ENCODE measurements at regions not wholly inside any gene's neighbourhood (a gene's known extent, or its start where the extent isn't known, plus 50 kb on each side); places are given as distances from the start of the nearest gene placed in this dataset.

GRCh38 chr2:235131334-235132305 is 179.8 kb downstream of the SH3BP4 start:
- Mint-ChIP-seq H3K4me3 (no peak overlapping the region), H3K4me1 (no peaks in the 10 kb centered on the region), H3K27me3 (peaks cover 17 to 58% (median 36%) of the 10 kb centered on the region in 5 donors), H3K27ac (no peak overlapping the region), H3K36me3 (no peaks in the 10 kb centered on the region), H3K9me3 (no peaks in the 10 kb centered on the region)
- POLR2A ChIA-PET: no interaction called here
- DNase-seq (no peak), ATAC-seq (no peak)

- no peaks in the 10 kb centered on the region for H3K9me3 Mint-ChIP-seq
- no peak overlapping the region for H3K4me3 Mint-ChIP-seq
- DNase-seq (no peak), ATAC-seq (no peak)
- no peaks in the 10 kb centered on the region for H3K4me1 Mint-ChIP-seq
- POLR2A ChIA-PET: no interaction called here
- no peaks in the 10 kb centered on the region for H3K36me3 Mint-ChIP-seq
- no peak overlapping the region for H3K27ac Mint-ChIP-seq
- peaks cover 17 to 59% (median 40%) of the 10 kb centered on the region in 5 donors for H3K27me3 Mint-ChIP-seq
Observed at GRCh38 chr2:235132651-235133050, 180.8 kb downstream of the SH3BP4 start.

- H3K36me3 Mint-ChIP-seq: no peaks in the 10 kb centered on the region
- POLR2A ChIA-PET: no interaction called here
- DNase-seq (no peak), ATAC-seq (no peak)
- H3K9me3 Mint-ChIP-seq: no peaks in the 10 kb centered on the region
- H3K4me3 Mint-ChIP-seq: no peak overlapping the region
- H3K27ac Mint-ChIP-seq: no peak overlapping the region
- no peaks in the 10 kb centered on the region for H3K4me1 Mint-ChIP-seq
- H3K27me3 Mint-ChIP-seq: peaks cover 14 to 59% (median 40%) of the 10 kb centered on the region in 5 donors
Observed at GRCh38 chr2:235133837-235134236, 182.0 kb downstream of the SH3BP4 start.

GRCh38 chr2:235134420-235134819 is 182.6 kb downstream of the SH3BP4 start:
- H3K27me3 Mint-ChIP-seq: peaks cover 14 to 59% (median 40%) of the 10 kb centered on the region in 5 donors

GRCh38 chr2:235135195-235135965 is 183.6 kb downstream of the SH3BP4 start:
- ATAC-seq: no peak
- Mint-ChIP-seq H3K27me3 (peaks cover 14 to 59% (median 43%) of the 10 kb centered on the region in 5 donors), H3K9me3 (no peaks in the 10 kb centered on the region), H3K4me3 (no peak overlapping the region), H3K27ac (no peak overlapping the region), H3K36me3 (no peaks in the 10 kb centered on the region), H3K4me1 (no peaks in the 10 kb centered on the region)
- no peak for DNase-seq
- POLR2A ChIA-PET: no interaction called here

More at GRCh38 chr2:235134420-235134819, 182.6 kb downstream of the SH3BP4 start:
- no peak overlapping the region for H3K27ac Mint-ChIP-seq
- no peak overlapping the region for H3K4me3 Mint-ChIP-seq
- POLR2A ChIA-PET: no interaction called here
- no peak for ATAC-seq
- no peaks in the 10 kb centered on the region for H3K9me3 Mint-ChIP-seq
- no peak for DNase-seq
- H3K36me3 Mint-ChIP-seq: no peaks in the 10 kb centered on the region
- H3K4me1 Mint-ChIP-seq: no peaks in the 10 kb centered on the region

- H3K9me3 Mint-ChIP-seq: no peaks in the 10 kb centered on the region
- H3K27ac Mint-ChIP-seq: no peak overlapping the region
- H3K4me1 Mint-ChIP-seq: no peaks in the 10 kb centered on the region
- peaks cover 10 to 54% (median 43%) of the 10 kb centered on the region in 5 donors for H3K27me3 Mint-ChIP-seq
- POLR2A ChIA-PET: no interaction called here
- no peaks in the 10 kb centered on the region for H3K36me3 Mint-ChIP-seq
- no peak for ATAC-seq
- peak in 6 of 10 donors; percentile 11 to 26 (median 19) for DNase-seq
- no peak overlapping the region for H3K4me3 Mint-ChIP-seq
Observed at GRCh38 chr2:235135990-235136561, 184.3 kb downstream of the SH3BP4 start.

GRCh38 chr2:235138339-235138738 is 186.5 kb downstream of the SH3BP4 start:
- ATAC-seq: no peak
- Mint-ChIP-seq H3K27ac (no peak overlapping the region), H3K4me3 (no peak overlapping the region), H3K27me3 (peaks cover 8 to 41% (median 30%) of the 10 kb centered on the region in 5 donors), H3K4me1 (no peaks in the 10 kb centered on the region), H3K36me3 (no peaks in the 10 kb centered on the region), H3K9me3 (no peaks in the 10 kb centered on the region)
- DNase-seq: no peak
- POLR2A ChIA-PET: interaction anchor here (0.6 kb wide), 1 partner anchor 10 kb away, joined by 3 read pairs; no protein-coding TSS in a partner anchor

GRCh38 chr2:235139956-235140800 is 188.4 kb downstream of the SH3BP4 start:
- POLR2A ChIA-PET: no interaction called here
- DNase-seq: no peak

DNA sequence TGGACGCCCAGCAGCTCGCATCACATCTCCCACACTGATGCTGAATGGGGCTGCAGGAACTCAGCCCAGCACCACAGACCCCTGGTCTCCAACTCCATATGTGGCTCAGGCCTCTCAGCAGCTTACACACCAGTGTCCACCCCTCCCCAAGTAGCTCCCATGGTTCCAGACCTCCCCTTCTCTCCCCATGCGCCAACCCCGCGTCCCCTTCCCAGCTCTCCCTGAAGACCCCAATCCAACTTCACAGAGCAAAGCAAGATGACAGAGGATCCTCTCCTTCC is 188.9 kb downstream of the SH3BP4 start:
- H3K4me1 Mint-ChIP-seq: no peaks in the 10 kb centered on the region
- H3K36me3 Mint-ChIP-seq: no peaks in the 10 kb centered on the region
- no peak for DNase-seq
- ATAC-seq: no peak
- POLR2A ChIA-PET: no interaction called here
- H3K9me3 Mint-ChIP-seq: no peaks in the 10 kb centered on the region
- H3K27ac Mint-ChIP-seq: no peak overlapping the region
- H3K4me3 Mint-ChIP-seq: no peak overlapping the region
- H3K27me3 Mint-ChIP-seq: peaks cover 5 to 37% (median 21%) of the 10 kb centered on the region in 5 donors

More at GRCh38 chr2:235139956-235140800, 188.4 kb downstream of the SH3BP4 start:
- Mint-ChIP-seq H3K36me3 (no peaks in the 10 kb centered on the region), H3K4me1 (no peaks in the 10 kb centered on the region), H3K27me3 (peaks cover 5 to 37% (median 26%) of the 10 kb centered on the region in 5 donors), H3K27ac (peak overlapping the region in 1 of 10 donors; percentile 58), H3K4me3 (no peak overlapping the region), H3K9me3 (no peaks in the 10 kb centered on the region)
- no peak for ATAC-seq

- POLR2A ChIA-PET: no interaction called here
- peaks cover 2 to 42% (median 17%) of the 10 kb centered on the region in 5 donors for H3K27me3 Mint-ChIP-seq
Observed at GRCh38 chr2:235141411-235142128, 189.8 kb downstream of the SH3BP4 start.

GRCh38 chr2:235142601-235143000 is 190.8 kb downstream of the SH3BP4 start:
- Mint-ChIP-seq H3K36me3 (no peaks in the 10 kb centered on the region), H3K9me3 (no peaks in the 10 kb centered on the region), H3K4me3 (no peak overlapping the region), H3K27me3 (peaks cover 2 to 36% (median 13%) of the 10 kb centered on the region in 5 donors), H3K27ac (no peak overlapping the region), H3K4me1 (no peaks in the 10 kb centered on the region)
- POLR2A ChIA-PET: no interaction called here
- no peak for ATAC-seq
- no peak for DNase-seq

More at GRCh38 chr2:235141411-235142128, 189.8 kb downstream of the SH3BP4 start:
- no peaks in the 10 kb centered on the region for H3K9me3 Mint-ChIP-seq
- ATAC-seq (no peak), DNase-seq (no peak)
- no peaks in the 10 kb centered on the region for H3K4me1 Mint-ChIP-seq
- no peaks in the 10 kb centered on the region for H3K36me3 Mint-ChIP-seq
- H3K27ac Mint-ChIP-seq: no peak overlapping the region
- H3K4me3 Mint-ChIP-seq: no peak overlapping the region

- H3K4me3 Mint-ChIP-seq: no peak overlapping the region
- DNase-seq: no peak
- no peaks in the 10 kb centered on the region for H3K36me3 Mint-ChIP-seq
- no peaks in the 10 kb centered on the region for H3K9me3 Mint-ChIP-seq
- H3K27ac Mint-ChIP-seq: no peak overlapping the region
- no peaks in the 10 kb centered on the region for H3K4me1 Mint-ChIP-seq
- POLR2A ChIA-PET: no interaction called here
- no peak for ATAC-seq
- H3K27me3 Mint-ChIP-seq: peaks cover 2 to 36% (median 16%) of the 10 kb centered on the region in 5 donors
Observed at GRCh38 chr2:235143789-235144188, 192.0 kb downstream of the SH3BP4 start.

Data from naive thymus-derived CD8-positive, alpha-beta T cell (primary cell).